ENCODE measurements at regions not wholly inside any gene's neighbourhood (a gene's known extent, or its start where the extent isn't known, plus 50 kb on each side); places are given as distances from the start of the nearest gene placed in this dataset.
A peak's percentile ranks its signal among the peaks of the same experiment; 100 is the strongest.

GRCh38 chr12:63034601-63035000, 99.7 kb upstream of the PPM1H start:
- Histone ChIP-seq H3K9me3 (no peaks in the 10 kb centered on the region), H3K4me3 (ENCODE audit: control insufficient read depth in 1 of 2, extremely low read depth in 1 of 2, low read length in 1 of 2) (no peak overlapping the region), H3K27me3 (replicated peaks in 1 of 2; ENCODE audit: control insufficient read depth in 2 of 2, extremely low read depth in 1 of 2, insufficient read depth in 2 of 2, low read length in 1 of 2) (no peaks in the 10 kb centered on the region), H3K27ac (ENCODE audit: low read length) (no peak overlapping the region), H3K4me1 (ENCODE audit: control insufficient read depth in 1 of 2, extremely low read depth in 1 of 2, insufficient read depth in 2 of 2, low read length in 2 of 2) (no peaks in the 10 kb centered on the region), H3K36me3 (ENCODE audit: control insufficient read depth in 2 of 2, extremely low read depth in 1 of 2, insufficient read depth in 1 of 2, low read length in 1 of 2) (no peaks in the 10 kb centered on the region)
- ChIA-PET POLR2A (no interaction called here), CTCF (no interaction called here)
- H3K9me3 Mint-ChIP-seq = no peaks in the 10 kb centered on the region
- no peak for ATAC-seq (replicated peaks in 1 of 4)
- DNase-seq = no peak
- no peak overlapping the region for H3K4me3 Mint-ChIP-seq
- H3K4me1 Mint-ChIP-seq = no peaks in the 10 kb centered on the region
- peaks cover 0 to 9% of the 10 kb centered on the region in 2 donors for H3K27me3 Mint-ChIP-seq
- 60% methylated on average over 1 of the region's 5 CpGs for WGBS (ENCODE audit: insufficient coverage)
- no peaks in the 10 kb centered on the region for H3K36me3 Mint-ChIP-seq
- no peak overlapping the region for H3K27ac Mint-ChIP-seq

GRCh38 chr12:63029676-63030075, 94.7 kb upstream of the PPM1H start:
- Histone ChIP-seq H3K27me3 (replicated peaks in 1 of 2; ENCODE audit: control insufficient read depth in 2 of 2, extremely low read depth in 1 of 2, insufficient read depth in 2 of 2, low read length in 1 of 2) (no peaks in the 10 kb centered on the region), H3K27ac (ENCODE audit: low read length) (no peak overlapping the region), H3K4me3 (ENCODE audit: control insufficient read depth in 1 of 2, extremely low read depth in 1 of 2, low read length in 1 of 2) (no peak overlapping the region), H3K36me3 (ENCODE audit: control insufficient read depth in 2 of 2, extremely low read depth in 1 of 2, insufficient read depth in 1 of 2, low read length in 1 of 2) (no peaks in the 10 kb centered on the region), H3K9me3 (no peaks in the 10 kb centered on the region), H3K4me1 (ENCODE audit: control insufficient read depth in 1 of 2, extremely low read depth in 1 of 2, insufficient read depth in 2 of 2, low read length in 2 of 2) (no peaks in the 10 kb centered on the region)
- Mint-ChIP-seq H3K9me3 (peaks cover 0 to 4% (median 0%) of the 10 kb centered on the region in 3 donors), H3K36me3 (no peaks in the 10 kb centered on the region), H3K27ac (no peak overlapping the region), H3K4me1 (no peaks in the 10 kb centered on the region), H3K4me3 (no peak overlapping the region), H3K27me3 (peaks cover 0 to 7% of the 10 kb centered on the region in 2 donors)
- DNase-seq (no peak), ATAC-seq (replicated peaks in 1 of 4) (no peak)
- POLR2A ChIA-PET = no interaction called here
- CTCF ChIA-PET = no interaction called here
- WGBS (ENCODE audit: insufficient coverage) = no CpG with 5 or more reads among the region's 2 CpGs

GRCh38 chr12:63028951-63029350, 94.0 kb upstream of the PPM1H start:
- POLR2A ChIA-PET = no interaction called here
- peaks cover 0 to 4% (median 0%) of the 10 kb centered on the region in 3 donors for H3K9me3 Mint-ChIP-seq
- no peak for DNase-seq
- no peak for ATAC-seq (replicated peaks in 1 of 4)
- no peaks in the 10 kb centered on the region for H3K4me1 Mint-ChIP-seq
- no peaks in the 10 kb centered on the region for H3K36me3 ChIP-seq (ENCODE audit: control insufficient read depth in 2 of 2, extremely low read depth in 1 of 2, insufficient read depth in 1 of 2, low read length in 1 of 2)
- CTCF ChIA-PET = no interaction called here
- no peaks in the 10 kb centered on the region for H3K36me3 Mint-ChIP-seq
- no peaks in the 10 kb centered on the region for H3K9me3 ChIP-seq
- no peaks in the 10 kb centered on the region for H3K4me1 ChIP-seq (ENCODE audit: control insufficient read depth in 1 of 2, extremely low read depth in 1 of 2, insufficient read depth in 2 of 2, low read length in 2 of 2)
- H3K4me3 ChIP-seq (ENCODE audit: control insufficient read depth in 1 of 2, extremely low read depth in 1 of 2, low read length in 1 of 2) = no peak overlapping the region
- H3K27me3 Mint-ChIP-seq = peaks cover 0 to 4% of the 10 kb centered on the region in 2 donors
- H3K4me3 Mint-ChIP-seq = no peak overlapping the region
- no peak overlapping the region for H3K27ac ChIP-seq (ENCODE audit: low read length)
- no peak overlapping the region for H3K27ac Mint-ChIP-seq
- no peaks in the 10 kb centered on the region for H3K27me3 ChIP-seq (replicated peaks in 1 of 2; ENCODE audit: control insufficient read depth in 2 of 2, extremely low read depth in 1 of 2, insufficient read depth in 2 of 2, low read length in 1 of 2)

- Mint-ChIP-seq H3K4me1 (no peaks in the 10 kb centered on the region), H3K9me3 (peaks cover 0 to 4% (median 0%) of the 10 kb centered on the region in 3 donors), H3K27ac (no peak overlapping the region), H3K27me3 (peaks cover 0 to 13% of the 10 kb centered on the region in 2 donors), H3K4me3 (no peak overlapping the region), H3K36me3 (no peaks in the 10 kb centered on the region)
- Histone ChIP-seq H3K36me3 (ENCODE audit: control insufficient read depth in 2 of 2, extremely low read depth in 1 of 2, insufficient read depth in 1 of 2, low read length in 1 of 2) (no peaks in the 10 kb centered on the region), H3K27me3 (replicated peaks in 1 of 2; ENCODE audit: control insufficient read depth in 2 of 2, extremely low read depth in 1 of 2, insufficient read depth in 2 of 2, low read length in 1 of 2) (no peaks in the 10 kb centered on the region), H3K9me3 (no peaks in the 10 kb centered on the region), H3K4me1 (ENCODE audit: control insufficient read depth in 1 of 2, extremely low read depth in 1 of 2, insufficient read depth in 2 of 2, low read length in 2 of 2) (no peaks in the 10 kb centered on the region), H3K4me3 (ENCODE audit: control insufficient read depth in 1 of 2, extremely low read depth in 1 of 2, low read length in 1 of 2) (no peak overlapping the region), H3K27ac (ENCODE audit: low read length) (no peak overlapping the region)
- DNase-seq (no peak), ATAC-seq (replicated peaks in 1 of 4) (no peak)
- CTCF ChIA-PET = no interaction called here
- POLR2A ChIA-PET = no interaction called here
Observed at GRCh38 chr12:63025116-63025515, 90.2 kb upstream of the PPM1H start.

GRCh38 chr12:63023926-63024325, 89.0 kb upstream of the PPM1H start:
- Mint-ChIP-seq H3K27me3 (peaks cover 0 to 15% of the 10 kb centered on the region in 2 donors), H3K27ac (no peak overlapping the region), H3K4me3 (no peak overlapping the region), H3K36me3 (no peaks in the 10 kb centered on the region), H3K4me1 (no peaks in the 10 kb centered on the region), H3K9me3 (peaks cover 0 to 4% (median 0%) of the 10 kb centered on the region in 3 donors)
- Histone ChIP-seq H3K27me3 (replicated peaks in 1 of 2; ENCODE audit: control insufficient read depth in 2 of 2, extremely low read depth in 1 of 2, insufficient read depth in 2 of 2, low read length in 1 of 2) (no peaks in the 10 kb centered on the region), H3K4me1 (ENCODE audit: control insufficient read depth in 1 of 2, extremely low read depth in 1 of 2, insufficient read depth in 2 of 2, low read length in 2 of 2) (no peaks in the 10 kb centered on the region), H3K9me3 (no peaks in the 10 kb centered on the region), H3K27ac (ENCODE audit: low read length) (no peak overlapping the region), H3K4me3 (ENCODE audit: control insufficient read depth in 1 of 2, extremely low read depth in 1 of 2, low read length in 1 of 2) (no peak overlapping the region), H3K36me3 (ENCODE audit: control insufficient read depth in 2 of 2, extremely low read depth in 1 of 2, insufficient read depth in 1 of 2, low read length in 1 of 2) (no peaks in the 10 kb centered on the region)
- ChIA-PET CTCF (no interaction called here), POLR2A (no interaction called here)
- ATAC-seq (replicated peaks in 1 of 4) = no peak
- DNase-seq = no peak

- ChIA-PET POLR2A (no interaction called here), CTCF (no interaction called here)
- no peaks in the 10 kb centered on the region for H3K27me3 ChIP-seq (replicated peaks in 1 of 2; ENCODE audit: control insufficient read depth in 2 of 2, extremely low read depth in 1 of 2, insufficient read depth in 2 of 2, low read length in 1 of 2)
- no peak overlapping the region for H3K4me3 Mint-ChIP-seq
- ATAC-seq (replicated peaks in 1 of 4) (no peak), DNase-seq (peak in 1 of 35 experiments; percentile 2)
- H3K4me1 Mint-ChIP-seq = no peaks in the 10 kb centered on the region
- no peak overlapping the region for H3K27ac ChIP-seq (ENCODE audit: low read length)
- H3K27me3 Mint-ChIP-seq = peaks cover 0 to 11% of the 10 kb centered on the region in 2 donors
- no peak overlapping the region for H3K27ac Mint-ChIP-seq
- WGBS (ENCODE audit: insufficient coverage) = 58% methylated on average over 2 of the region's 6 CpGs
- H3K9me3 ChIP-seq = no peaks in the 10 kb centered on the region
- H3K9me3 Mint-ChIP-seq = peaks cover 0 to 1% (median 0%) of the 10 kb centered on the region in 3 donors
- H3K4me3 ChIP-seq (ENCODE audit: control insufficient read depth in 1 of 2, extremely low read depth in 1 of 2, low read length in 1 of 2) = no peak overlapping the region
- H3K36me3 Mint-ChIP-seq = no peaks in the 10 kb centered on the region
- no peaks in the 10 kb centered on the region for H3K36me3 ChIP-seq (ENCODE audit: control insufficient read depth in 2 of 2, extremely low read depth in 1 of 2, insufficient read depth in 1 of 2, low read length in 1 of 2)
- H3K4me1 ChIP-seq (ENCODE audit: control insufficient read depth in 1 of 2, extremely low read depth in 1 of 2, insufficient read depth in 2 of 2, low read length in 2 of 2) = no peaks in the 10 kb centered on the region
Observed at GRCh38 chr12:63021116-63021515, 86.2 kb upstream of the PPM1H start.

GRCh38 chr12:63020269-63020668, 85.3 kb upstream of the PPM1H start:
- no peaks in the 10 kb centered on the region for H3K9me3 ChIP-seq
- Mint-ChIP-seq H3K27ac (no peak overlapping the region), H3K27me3 (peaks cover 0 to 10% of the 10 kb centered on the region in 2 donors), H3K9me3 (no peaks in the 10 kb centered on the region), H3K4me1 (no peaks in the 10 kb centered on the region), H3K36me3 (no peaks in the 10 kb centered on the region), H3K4me3 (no peak overlapping the region)
- ATAC-seq (replicated peaks in 1 of 4) (no peak), DNase-seq (no peak)
- ChIA-PET CTCF (no interaction called here), POLR2A (no interaction called here)
- no peaks in the 10 kb centered on the region for H3K27me3 ChIP-seq (replicated peaks in 1 of 2; ENCODE audit: control insufficient read depth in 2 of 2, extremely low read depth in 1 of 2, insufficient read depth in 2 of 2, low read length in 1 of 2)
- H3K4me3 ChIP-seq (ENCODE audit: control insufficient read depth in 1 of 2, extremely low read depth in 1 of 2, low read length in 1 of 2) = no peak overlapping the region
- no peaks in the 10 kb centered on the region for H3K4me1 ChIP-seq (ENCODE audit: control insufficient read depth in 1 of 2, extremely low read depth in 1 of 2, insufficient read depth in 2 of 2, low read length in 2 of 2)
- H3K36me3 ChIP-seq (ENCODE audit: control insufficient read depth in 2 of 2, extremely low read depth in 1 of 2, insufficient read depth in 1 of 2, low read length in 1 of 2) = no peaks in the 10 kb centered on the region
- H3K27ac ChIP-seq (ENCODE audit: low read length) = no peak overlapping the region
